GM18861 (cell line): ENCODE measurements at regions not wholly inside any gene's neighbourhood (a gene's known extent, or its start where the extent isn't known, plus 50 kb on each side); places are given as distances from the start of the nearest gene placed in this dataset.
"Not testable (repeated sequence)": the region's sequence is repeated elsewhere in the genome, so short reads cannot be mapped to it uniquely, and the experiment has no call there.

Experiments
- ATAC-seq: cut with Tn5 transposase; IDR thresholded peaks from one replicate; pipeline ENCODE4 v1.9.1; 2021; ENCODE audit not compliant: unreplicated experiment

DNA sequence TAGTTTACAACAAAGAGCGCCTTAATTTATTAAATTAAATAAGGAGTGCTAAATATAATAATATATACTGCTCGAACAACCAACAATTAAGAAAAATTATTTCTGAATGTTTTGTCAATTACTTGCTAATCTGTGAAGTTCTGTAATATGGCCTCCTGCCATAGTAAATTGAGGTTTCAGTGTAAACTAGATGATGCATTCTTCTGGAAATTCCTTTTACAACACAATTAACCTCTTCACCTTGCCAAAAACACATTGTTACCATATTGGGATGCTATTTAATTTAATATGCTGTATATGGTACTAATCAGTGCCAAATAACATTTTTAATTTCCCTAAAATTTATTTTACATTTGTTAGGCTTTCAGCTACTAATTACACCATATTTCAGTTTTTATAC lies 808.4 kb upstream of the CITED2 start:
- ATAC-seq, result no peak

DNA sequence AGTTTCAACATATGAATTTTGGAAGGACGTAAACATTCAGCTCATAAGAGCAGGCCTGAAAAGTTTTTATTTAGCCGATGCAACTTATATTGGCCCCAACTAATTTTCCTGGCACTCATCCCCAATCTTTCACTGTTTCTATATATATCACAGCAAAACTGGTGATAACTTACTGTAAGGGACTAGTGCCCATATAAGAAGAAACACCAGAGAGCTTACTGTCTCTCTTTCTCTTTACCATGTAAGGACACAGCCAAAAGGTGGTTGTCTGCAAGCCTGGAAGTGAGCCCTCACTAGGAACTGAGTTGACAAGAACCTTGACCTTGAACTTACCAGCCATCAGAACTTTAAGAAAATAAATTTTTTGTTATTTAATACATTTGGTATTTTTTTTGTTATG lies 807.4 kb upstream of the CITED2 start:
- no peak for ATAC-seq

DNA sequence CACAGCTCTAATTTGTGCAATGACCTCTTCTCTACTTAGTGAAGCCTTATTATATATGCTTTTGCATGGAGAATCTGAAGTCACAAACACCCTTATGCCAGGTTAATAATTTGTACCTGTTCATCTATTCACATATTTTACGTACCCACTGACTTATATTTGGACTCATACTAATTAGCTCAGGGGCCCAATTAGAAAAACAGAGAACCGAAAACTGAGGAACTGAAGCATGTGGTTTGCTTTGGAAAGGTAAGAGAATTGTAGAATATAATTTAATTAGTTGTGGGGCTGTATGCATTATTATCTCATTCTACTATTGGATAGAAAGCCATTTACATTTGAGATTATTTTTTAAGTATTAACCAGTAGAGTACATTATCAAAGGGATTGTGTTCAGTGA lies 805.9 kb upstream of the CITED2 start:
- ATAC-seq, result no peak

DNA sequence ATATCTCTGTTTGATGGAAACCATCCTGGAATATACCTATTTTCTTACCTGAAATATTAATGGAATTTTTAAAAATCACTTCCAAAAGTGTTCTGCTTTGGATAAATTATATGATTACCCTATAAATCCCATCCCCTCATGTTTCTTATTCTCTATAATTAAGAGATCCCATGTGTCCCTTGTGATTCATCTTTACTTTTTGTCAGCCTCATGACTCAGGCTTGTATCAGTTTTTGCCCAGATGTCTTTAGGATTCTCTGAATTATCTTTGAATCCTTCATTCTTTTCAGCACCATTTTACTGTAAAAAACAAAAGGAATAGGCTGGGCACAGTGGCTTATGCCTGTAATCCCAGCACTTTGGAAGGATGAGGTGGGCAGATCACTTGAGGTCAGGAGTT lies 804.5 kb upstream of the CITED2 start:
- no peak for ATAC-seq

DNA sequence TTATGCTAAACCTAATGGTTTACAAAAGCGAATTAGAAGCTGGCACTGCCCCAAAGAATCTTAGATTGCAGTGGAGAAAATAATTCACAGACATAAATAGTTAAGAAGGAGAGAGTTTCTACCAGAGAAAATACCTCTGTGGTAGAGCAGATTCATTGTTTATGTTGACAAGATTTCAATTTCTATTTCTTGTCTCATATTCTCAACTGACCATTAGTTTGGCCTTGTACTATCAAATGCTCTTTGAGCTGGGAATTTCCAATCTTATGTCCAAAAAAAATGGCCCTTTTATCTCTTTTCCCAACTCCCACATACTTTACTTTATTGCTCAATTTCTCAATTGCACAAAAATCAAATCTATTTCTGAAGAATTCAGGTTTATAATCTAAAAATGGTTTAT lies 804.1 kb upstream of the CITED2 start:
- no peak for ATAC-seq

DNA sequence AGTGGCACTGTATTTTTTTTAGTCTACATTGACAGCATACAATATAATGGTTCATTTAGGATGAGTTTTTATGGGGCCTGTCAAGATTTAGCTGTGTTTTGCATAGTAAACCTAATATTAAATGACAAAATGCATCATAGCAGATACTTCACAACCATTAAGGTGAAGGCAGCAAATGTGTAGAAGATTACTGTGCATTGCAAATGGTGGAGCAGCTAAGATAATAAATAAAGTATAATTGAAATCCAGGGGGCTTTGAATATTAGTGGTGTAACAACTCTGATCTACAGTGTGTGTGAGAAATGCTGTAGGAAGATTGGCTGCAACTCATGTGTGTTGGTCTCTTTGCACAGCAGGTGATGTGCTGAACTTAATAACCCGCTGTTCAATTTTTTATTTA lies 801.9 kb upstream of the CITED2 start:
- ATAC-seq, result no peak

DNA sequence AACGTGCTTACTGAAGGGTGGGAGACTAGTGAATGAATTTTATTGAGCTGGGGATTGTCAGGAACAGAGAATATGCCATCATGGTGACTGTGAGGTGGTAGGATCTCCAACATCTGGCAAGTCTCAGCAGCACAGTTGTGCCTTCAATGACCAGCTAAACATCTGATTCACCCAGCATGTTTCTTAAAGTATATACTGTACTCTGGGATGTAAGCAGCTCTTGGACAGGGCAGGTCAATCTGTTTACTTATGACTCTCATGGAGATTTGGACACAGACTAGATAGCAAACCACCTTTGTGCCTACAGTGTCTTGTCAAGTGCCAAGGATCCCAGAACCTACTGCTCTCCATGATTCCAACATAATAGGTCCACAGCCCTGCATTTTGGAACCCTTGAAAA lies 801.0 kb upstream of the CITED2 start:
- no peak for ATAC-seq

DNA sequence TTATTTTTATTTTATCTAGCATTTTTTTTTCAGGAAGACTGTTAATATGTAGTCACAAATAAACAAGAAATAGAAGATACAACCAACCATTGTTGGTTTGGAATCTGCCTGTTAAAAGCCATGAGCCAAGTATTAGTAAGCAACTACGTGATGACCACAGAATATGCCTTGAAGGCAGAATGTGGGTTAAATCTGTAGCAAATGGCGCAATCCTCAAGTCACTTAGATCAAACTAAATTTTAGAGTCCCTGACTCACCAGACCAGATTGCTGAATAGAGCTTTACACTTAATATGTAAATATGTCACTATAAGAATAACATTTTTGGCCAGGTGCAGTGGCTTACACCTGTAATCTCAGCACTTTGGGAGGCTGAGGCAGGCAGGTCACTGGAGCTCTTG lies 800.1 kb upstream of the CITED2 start:
- ATAC-seq, result no peak

DNA sequence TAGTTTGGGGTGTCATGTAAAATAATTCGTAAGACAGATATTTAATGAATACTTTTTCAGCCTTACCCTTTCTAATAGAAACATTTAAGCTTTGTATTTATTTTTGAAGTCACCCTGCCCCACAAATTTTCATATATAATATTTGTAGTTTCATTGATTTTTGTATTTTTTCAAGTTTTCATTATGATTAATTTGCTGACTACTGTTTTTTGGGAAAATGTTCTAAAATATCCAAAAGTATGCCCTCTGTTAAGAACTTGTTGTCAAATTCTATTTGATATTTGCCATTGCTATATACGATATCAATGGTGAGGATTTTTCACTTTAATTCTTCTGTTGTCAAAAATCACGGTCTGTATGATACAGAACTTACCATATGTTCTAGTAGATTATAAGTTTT lies 793.9 kb upstream of the CITED2 start:
- no peak for ATAC-seq

DNA sequence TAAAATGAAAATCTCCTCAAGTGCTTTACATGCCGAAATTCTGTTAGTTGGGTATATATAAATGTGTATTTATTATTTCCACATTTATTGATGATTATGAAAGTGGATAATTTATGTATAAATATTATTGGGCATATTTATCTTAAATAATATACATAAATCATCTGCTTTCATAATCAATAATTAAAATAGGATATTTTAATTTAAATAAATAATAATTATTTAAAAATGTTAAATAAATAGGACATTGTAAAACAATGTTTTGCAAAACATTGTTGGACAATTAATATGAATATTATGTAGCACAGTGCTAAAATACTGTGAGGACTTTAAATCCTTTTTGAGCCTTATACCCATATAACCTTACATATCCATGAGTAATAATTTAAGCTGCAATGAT lies 786.5 kb upstream of the CITED2 start:
- ATAC-seq, result no peak

DNA sequence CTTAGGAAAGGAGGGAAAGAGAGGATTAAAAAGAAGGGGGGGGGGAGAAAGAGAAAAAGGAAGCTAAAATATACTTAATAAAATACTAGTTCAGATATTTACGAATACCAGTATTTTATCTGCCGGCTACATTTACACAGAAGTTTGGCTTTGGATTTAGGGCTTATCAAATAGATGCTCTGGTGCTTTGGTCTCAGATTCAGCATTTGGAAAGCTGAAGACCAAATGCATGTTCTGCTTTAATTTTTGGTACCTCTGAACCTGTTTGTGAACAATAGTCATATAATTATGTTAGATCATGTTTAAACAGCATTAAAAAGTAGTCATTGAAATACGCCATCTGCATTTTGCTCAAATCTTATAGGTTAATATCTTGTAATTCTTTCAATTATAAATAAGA lies 786.0 kb upstream of the CITED2 start:
- no peak for ATAC-seq

DNA sequence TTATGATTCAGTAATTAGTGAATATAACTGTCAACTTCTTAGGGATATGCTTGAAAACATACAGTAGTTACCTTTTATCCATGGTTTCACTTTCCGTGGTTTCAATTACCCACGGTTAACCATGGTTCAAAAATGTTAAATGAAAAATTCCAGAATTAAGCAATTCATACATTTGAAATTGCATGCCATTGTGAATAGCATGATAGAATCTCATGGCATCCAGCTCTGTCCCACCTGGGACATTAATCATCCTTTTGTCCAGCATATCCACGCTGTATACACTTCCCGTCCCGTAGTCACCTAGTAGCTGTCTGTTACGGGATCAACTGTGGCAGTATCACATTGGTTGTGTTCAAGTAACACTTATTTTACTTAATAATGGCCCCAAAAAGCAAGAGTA lies 781.7 kb upstream of the CITED2 start:
- ATAC-seq, result no peak

DNA sequence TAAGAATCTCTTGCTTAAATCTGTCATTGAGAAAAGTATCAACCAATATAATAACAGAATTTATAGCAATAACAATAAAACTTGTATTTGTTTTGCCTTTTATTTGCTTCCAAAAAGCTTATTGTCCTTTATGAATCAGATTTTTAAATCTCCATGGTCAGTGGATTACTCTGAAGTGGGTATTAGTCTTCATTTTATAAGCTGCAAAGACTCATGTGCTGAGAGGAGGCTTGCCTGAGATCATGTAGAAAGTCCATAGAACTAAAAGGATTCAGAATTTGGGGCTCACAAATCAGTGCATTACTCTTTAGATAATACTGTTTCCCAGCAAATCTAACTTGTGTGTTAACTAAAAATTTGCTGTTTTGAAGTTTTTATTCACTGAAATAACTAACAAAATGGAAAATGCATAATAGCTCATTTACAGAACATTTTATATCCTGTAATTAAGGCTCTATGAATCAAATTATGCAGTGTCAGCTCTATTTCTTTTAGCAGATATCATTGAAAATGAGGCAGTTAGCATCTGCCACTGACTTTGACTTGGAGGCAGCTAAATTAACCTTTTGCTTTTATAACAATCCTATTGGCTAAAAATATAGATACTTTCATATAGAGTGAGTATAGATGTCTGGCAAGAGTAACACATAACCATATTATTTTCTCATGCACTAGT lies 781.1 kb upstream of the CITED2 start:
- no peak for ATAC-seq

DNA sequence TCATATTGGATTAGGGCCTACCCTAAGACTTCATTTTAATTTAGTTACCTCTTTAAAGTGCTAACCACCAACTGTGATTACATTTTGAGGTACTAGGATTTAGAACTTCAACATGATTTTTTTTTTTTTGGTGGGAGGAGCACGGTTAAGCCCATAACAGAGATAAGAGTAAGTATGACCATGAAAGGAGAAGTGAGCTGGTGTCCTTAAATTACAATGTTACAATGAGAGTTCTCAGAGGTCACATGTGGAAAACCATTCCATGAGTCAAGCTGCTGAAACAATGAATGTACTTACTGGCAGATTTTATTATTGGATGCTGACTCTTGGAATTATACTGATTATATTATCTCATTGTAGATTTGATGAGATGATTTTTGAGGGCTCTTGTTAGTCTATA lies 779.3 kb upstream of the CITED2 start:
- ATAC-seq, result no peak

DNA sequence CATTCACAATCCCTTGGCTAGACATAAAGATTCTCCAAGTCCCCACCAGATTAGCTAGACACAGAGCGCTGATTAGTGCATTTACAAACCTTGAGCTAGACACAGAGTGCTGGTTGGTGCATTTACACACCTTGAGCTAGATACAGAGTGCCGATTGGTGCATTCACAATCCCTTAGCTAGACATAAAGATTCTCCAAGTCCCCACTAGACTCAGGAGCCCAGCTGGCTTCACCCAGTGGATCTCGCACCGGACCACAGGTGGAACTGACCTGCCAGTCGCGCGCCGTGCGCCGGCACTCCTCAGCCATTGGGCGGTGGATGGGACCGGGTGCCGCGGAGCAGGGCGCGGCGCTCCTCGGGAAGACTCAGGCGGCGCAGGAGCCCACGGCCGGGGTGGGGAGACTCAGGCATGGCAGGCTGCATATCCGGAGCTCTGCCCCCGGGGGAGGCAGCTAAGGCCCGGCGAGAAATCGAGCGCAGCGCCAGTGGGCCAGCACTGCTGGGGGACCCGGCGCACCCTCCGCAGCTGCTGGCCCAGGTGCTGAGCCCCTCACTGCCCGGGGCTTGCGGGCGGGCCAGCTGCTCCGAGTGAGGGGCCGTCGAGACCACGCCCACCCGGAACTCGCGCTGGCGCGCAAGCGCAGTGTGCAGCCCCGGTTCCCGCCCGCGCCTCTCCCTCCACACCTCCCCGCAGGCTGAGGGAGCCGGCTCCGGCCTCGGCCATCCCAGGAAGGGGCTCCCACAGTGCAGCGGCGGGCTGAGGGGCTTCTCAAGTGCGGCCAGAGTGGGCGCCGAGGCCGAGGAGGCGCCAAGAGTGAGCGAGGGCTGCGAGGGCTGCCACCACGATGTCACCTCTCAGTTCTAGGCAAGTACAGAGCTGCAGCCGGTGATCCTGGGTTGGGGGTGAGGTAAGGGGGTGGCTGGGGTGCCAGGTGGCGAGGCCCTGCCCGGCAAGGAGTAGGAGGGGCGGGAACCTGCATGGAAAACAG lies 773.7 kb upstream of the CITED2 start:
- ATAC-seq, result not testable (repeated sequence)

DNA sequence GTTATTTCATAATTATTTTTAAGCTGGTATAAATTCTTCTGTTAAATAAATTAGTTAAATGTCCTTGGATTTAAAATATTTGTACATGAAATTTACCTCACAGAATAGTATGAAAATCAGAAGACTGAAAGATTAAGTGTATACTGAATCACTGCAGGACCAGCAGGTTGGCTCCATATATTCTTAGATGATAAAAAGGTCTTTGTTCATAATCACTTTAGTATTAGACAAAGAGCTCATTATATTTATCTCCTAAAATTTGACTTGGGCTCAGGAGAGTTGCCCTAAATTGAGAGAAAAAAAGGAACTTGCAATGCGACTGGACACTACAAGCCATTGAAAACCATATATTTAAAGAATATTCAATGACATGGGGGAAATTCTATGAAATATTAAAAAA lies 766.4 kb upstream of the CITED2 start:
- no peak for ATAC-seq

DNA sequence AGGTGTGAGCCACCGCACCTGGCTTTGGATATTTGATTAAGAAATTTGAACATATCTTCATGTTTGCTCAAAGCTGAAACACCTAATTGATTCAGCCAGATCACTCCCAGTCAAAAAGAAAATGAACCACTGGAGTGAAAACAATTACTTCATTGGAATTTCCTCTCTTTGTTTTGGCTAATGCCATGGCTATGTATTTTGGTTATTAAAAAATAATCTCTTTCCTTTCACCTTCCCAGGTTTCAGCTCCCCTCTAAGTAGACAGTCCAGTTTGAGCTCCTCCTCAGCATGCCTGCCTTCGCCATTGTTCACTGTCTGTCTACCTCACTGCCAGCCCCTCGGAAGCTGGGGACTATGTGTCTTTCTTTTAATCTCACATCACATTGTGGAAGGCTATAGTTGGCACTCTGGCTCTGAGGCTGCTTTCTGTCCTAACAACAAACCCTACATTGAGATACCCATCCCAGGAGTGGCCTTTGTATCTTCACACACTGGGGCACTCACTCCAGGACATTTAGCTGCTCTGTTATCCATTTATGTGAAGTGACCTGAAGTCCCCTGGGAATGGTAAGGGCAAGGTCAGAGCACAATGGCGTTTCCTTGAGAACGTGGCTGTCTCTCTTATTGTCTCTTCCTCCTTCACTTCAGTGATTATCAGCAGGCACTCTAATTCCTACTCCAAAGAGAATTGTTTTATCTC lies 764.0 kb upstream of the CITED2 start:
- ATAC-seq, result no peak

DNA sequence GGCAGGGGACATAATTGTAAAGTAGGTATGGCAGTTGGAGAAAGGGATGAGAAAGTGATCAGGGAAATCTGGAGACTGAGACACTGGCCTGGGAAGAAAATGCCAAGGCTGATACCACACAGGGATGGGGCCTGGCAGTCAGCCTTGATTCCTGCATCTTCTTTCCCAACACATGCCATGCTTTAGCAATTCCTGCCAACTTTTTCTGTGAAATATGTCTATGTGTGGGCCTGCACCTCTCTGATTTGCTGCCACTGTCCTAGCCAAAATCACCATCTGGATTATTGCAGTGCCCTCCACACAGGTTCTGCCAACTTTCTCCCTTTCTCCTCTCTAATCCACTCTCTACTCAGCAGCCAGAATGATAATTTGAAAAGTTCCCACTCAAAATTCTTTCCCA lies 759.8 kb upstream of the CITED2 start:
- no peak for ATAC-seq

DNA sequence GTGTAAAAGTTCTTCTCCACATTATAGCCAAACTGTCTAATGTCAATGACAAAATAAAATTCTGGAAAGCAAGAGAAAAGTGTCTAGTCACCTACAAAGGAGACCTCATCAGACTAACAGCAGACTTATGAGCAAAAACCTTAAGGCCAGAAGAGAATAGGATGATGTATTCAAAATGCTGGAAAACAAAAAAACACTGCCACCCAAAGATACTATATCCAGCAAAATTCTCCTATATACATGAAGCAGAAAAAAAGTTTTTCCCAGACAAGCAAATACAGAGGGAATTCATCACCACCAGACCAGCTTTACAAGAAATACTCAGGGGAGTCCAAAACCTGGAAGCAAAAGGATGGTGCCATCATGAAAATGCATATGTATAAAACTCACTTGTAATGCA lies 755.6 kb upstream of the CITED2 start:
- ATAC-seq, result no peak

DNA sequence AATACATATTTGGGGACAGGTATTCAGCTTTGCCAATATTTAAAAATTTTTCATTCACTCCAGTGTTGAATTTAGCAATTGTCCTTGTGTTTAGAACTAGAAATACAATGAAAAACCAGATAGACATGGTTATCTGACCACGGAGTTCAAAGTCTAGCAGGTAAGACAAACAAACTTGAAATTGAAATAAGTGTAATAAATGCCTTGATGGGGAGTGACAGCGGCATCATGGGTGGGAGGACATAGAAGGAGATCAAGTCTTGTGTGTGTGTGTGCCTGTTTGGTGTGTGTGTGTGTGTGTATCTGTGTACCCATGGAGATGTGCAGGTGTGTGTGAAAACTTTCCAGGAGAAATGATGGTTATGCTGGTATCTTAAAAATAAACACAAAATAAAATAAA lies 750.0 kb upstream of the CITED2 start:
- ATAC-seq, result no peak

DNA sequence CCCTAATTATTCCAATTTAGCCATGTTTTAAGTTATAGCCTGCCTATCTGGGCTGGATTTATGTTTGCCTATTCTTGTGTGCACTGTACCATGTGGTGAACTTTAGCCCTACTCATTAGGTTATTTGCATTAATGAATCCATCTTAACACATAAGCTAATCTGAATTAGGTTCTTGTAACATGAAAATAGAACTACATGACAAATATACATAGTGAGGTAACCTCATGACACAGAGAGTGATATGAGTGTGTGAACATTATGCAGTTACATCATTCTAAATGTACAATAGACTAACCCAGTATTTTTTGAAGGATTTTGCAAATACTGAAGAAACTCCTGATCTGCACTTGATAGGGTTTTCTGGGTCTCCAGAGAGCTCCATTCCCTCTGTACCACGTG lies 733.7 kb upstream of the CITED2 start:
- no peak for ATAC-seq

DNA sequence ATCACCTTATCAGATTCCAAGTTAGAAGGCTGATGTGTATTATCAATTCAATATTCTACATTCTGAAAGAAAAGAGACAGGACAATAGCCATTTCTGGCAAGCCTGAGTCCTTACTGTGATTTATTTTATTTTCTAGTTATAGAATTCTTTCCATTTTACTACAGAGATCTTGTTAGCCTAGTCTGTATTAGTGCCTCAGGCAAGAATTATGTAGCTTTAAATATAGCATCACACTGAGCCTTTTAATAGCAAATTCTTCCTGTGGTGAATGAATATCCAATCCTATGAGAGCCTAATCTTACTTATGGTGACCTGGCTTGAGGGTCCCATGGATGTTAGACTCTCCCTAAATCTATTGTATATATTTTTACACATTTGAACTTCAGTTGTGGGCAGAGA lies 732.8 kb upstream of the CITED2 start:
- no peak for ATAC-seq
